ENCODE measurements at regions not wholly inside any gene's neighbourhood (a gene's known extent, or its start where the extent isn't known, plus 50 kb on each side); places are given as distances from the start of the nearest gene placed in this dataset.
"Not testable (repeated sequence)": the region's sequence is repeated elsewhere in the genome, so short reads cannot be mapped to it uniquely, and the experiment has no call there.

DNA sequence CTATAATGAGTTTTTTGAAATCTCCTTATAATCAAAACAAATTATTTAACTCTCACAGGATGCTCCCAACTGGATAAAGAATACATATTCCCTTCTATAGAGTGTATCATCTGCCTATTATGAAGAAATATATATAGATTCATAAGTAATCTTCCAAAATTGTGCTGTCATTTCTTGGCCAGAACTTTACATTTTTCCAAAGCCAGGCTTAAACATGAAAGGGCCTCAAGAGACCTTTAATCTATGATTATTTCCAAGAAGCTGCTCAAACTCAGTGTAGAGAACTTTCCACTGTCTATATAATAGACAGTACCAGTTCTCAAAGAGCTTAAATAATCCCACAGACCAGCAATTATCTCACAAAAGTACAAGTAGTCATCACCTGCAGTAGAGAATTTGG lies 211.0 kb downstream of the AKAIN1 start:
- H3K36me3 ChIP-seq: no peaks in the 10 kb centered on the region
- TF ChIP-seq, protein P1, sequence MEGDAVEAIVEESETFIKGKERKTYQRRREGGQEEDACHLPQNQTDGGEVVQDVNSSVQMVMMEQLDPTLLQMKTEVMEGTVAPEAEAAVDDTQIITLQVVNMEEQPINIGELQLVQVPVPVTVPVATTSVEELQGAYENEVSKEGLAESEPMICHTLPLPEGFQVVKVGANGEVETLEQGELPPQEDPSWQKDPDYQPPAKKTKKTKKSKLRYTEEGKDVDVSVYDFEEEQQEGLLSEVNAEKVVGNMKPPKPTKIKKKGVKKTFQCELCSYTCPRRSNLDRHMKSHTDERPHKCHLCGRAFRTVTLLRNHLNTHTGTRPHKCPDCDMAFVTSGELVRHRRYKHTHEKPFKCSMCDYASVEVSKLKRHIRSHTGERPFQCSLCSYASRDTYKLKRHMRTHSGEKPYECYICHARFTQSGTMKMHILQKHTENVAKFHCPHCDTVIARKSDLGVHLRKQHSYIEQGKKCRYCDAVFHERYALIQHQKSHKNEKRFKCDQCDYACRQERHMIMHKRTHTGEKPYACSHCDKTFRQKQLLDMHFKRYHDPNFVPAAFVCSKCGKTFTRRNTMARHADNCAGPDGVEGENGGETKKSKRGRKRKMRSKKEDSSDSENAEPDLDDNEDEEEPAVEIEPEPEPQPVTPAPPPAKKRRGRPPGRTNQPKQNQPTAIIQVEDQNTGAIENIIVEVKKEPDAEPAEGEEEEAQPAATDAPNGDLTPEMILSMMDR (IDR thresholded peaks at IDR 0.05): no peak
- no peaks in the 10 kb centered on the region for H3K4me1 ChIP-seq
- DNase-seq: no peak
- no peak overlapping the region for H3K27ac ChIP-seq
- no peaks in the 10 kb centered on the region for H3K9me3 ChIP-seq
- H3K4me3 ChIP-seq: no peak overlapping the region
- intact Hi-C loops (cut with DNase I): no loop called here
- no peak for ATAC-seq
- H3K27me3 ChIP-seq: no peaks in the 10 kb centered on the region

DNA sequence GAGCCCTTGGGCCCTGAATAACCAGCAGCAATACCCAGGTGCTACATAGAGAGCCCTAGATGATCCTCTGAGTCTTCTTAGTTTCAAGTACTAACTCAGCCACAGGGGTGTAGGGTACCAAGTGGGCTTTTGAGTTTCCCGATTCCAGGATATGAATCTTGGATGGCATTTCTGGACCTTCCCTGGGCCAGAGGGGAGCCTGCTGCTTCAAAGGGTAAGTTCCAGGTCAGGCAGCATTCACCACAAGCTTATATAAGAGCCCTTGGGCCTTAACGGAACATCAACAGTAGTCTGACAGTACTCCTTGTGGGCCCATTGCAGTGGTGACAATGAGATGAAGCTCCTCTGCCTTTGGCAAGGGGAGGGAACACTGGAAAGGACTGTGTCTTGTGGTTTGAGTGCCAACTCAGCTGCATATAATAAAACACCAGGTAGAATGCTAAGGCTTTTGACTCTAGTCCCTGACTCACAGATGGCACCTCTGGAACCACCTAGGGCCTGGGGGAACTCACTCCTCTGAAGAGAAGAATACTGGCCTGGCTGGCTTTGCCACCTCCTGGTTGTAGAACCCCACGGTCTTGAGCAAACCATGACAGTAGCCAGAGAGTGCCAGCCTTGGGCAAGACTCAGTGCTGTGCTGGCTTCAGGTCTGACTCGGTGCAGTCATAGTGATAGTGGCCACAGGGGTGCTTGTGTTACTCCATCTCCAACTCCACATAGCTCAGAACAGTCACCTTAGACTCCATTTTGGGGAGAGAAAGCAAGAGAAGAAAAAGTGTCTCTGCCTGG lies 235.7 kb downstream of the AKAIN1 start:
- Histone ChIP-seq H3K9me3 (no peaks in the 10 kb centered on the region), H3K27ac (no peak overlapping the region), H3K4me3 (no peak overlapping the region), H3K36me3 (no peaks in the 10 kb centered on the region), H3K27me3 (no peaks in the 10 kb centered on the region), H3K4me1 (no peaks in the 10 kb centered on the region)
- intact Hi-C loops (cut with DNase I): no loop called here
- DNase-seq (no peak), ATAC-seq (no peak)
- TF ChIP-seq, protein P1 (IDR thresholded peaks at IDR 0.05): no peak

DNA sequence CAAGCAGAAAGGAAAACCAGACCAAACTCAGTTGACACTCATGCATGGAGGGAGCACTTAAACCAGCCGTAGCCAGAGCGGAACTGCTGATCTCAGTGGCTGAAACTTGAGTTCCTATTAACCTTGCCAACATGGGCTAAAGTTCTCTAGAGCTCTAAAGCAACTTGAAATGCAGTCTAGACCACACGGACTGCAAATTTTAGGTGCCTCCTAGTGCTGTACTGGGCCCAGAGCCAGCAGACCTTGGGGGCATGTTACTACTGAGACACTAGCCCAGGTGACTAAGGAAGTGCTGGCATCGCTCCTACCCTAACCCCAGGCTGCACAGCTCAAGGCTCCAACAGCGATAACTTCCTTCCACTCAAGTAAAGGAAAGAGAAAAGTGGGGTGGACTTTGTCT lies 236.5 kb downstream of the AKAIN1 start:
- H3K27ac ChIP-seq: no peak overlapping the region
- TF ChIP-seq, protein P1 (IDR thresholded peaks at IDR 0.05): no peak
- intact Hi-C loops (cut with DNase I): no loop called here
- H3K9me3 ChIP-seq: no peaks in the 10 kb centered on the region
- DNase-seq: no peak
- no peak for ATAC-seq
- no peaks in the 10 kb centered on the region for H3K4me1 ChIP-seq
- H3K27me3 ChIP-seq: no peaks in the 10 kb centered on the region
- no peak overlapping the region for H3K4me3 ChIP-seq
- H3K36me3 ChIP-seq: no peaks in the 10 kb centered on the region

DNA sequence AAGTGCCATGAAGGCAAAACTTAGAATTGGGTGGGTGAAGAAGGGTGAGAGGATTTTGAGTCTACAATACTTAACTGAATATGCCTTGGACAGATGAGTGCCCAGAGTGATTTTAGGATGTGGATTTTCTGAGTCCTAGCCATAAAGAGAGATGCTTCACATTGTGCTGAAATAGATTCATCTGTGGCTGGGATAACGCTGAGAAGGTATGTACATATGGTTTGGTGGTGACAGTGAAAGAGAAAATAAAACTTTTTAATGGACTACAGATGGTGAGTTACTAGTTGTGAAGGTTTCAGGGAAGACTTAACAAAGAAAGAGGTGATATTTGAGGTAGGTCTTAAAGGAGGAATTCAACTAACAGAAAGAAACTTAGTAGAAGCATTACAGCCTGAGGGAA lies 265.8 kb downstream of the AKAIN1 start:
- TF ChIP-seq, protein P1 (IDR thresholded peaks at IDR 0.05): no peak
- Histone ChIP-seq H3K27ac (no peak overlapping the region), H3K4me3 (no peak overlapping the region), H3K9me3 (peaks cover 8% of the 10 kb centered on the region), H3K27me3 (no peaks in the 10 kb centered on the region), H3K4me1 (no peaks in the 10 kb centered on the region), H3K36me3 (no peaks in the 10 kb centered on the region)
- ATAC-seq (no peak), DNase-seq (no peak)
- intact Hi-C loops (cut with DNase I): no loop called here

DNA sequence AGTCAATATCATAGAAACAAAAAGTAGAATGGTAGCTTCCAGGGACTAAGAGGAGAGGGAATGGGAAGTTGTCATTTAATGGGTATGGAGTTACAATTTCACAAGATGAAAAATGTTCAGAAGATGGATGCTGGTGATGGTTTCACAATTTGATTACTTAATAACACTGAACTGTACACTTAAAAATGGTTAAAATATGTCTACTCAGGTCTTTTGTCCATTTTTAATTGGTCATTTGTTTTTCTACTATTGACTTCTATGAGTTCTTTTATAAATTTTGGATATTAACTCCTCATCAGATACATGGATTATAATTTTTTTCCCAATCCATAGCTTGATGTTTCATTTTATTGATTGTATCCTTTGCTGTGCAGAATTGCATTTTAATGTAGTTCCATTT lies 275.5 kb downstream of the AKAIN1 start:
- H3K4me1 ChIP-seq: no peaks in the 10 kb centered on the region
- intact Hi-C loops (cut with DNase I): no loop called here
- ATAC-seq: no peak
- H3K4me3 ChIP-seq: no peak overlapping the region
- no peaks in the 10 kb centered on the region for H3K27me3 ChIP-seq
- H3K9me3 ChIP-seq: no peaks in the 10 kb centered on the region
- no peak for DNase-seq
- H3K27ac ChIP-seq: no peak overlapping the region
- TF ChIP-seq, protein P1 (IDR thresholded peaks at IDR 0.05): no peak
- no peaks in the 10 kb centered on the region for H3K36me3 ChIP-seq

DNA sequence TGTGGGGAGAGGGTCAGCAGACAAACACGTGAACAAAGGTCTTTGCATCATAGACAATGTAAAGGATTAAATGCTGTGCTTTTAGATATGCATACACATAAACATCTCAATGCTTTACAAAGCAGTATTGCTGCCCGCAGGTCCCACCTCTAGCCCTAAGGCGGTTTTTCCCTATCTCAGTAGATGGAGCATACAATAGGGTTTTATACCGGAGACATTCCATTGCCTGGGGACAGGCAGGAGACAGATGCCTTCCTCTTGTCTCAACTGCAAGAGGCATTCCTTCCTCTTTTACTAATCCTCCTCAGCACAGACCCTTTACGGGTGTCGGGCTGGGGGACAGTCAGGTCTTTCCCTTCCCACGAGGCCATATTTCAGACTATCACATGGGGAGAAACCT lies 279.5 kb downstream of the AKAIN1 start:
- H3K4me1 ChIP-seq; H3K36me3 ChIP-seq; intact Hi-C loops (cut with DNase I); H3K4me3 ChIP-seq; ATAC-seq; H3K27me3 ChIP-seq; DNase-seq; H3K27ac ChIP-seq; H3K9me3 ChIP-seq: not testable (repeated sequence)
